IMR-90 (cell line): ENCODE measurements at regions not wholly inside any gene's neighbourhood (a gene's known extent, or its start where the extent isn't known, plus 50 kb on each side); places are given as distances from the start of the nearest gene placed in this dataset.

ENCODE experiments used
- ATAC-seq: fragments of 200-7000 bp; cut with Tn5 transposase; 2 replicates; pipeline ENCODE4 v1.9.1; 2020; ENCODE audit warnings: low read depth, mild to moderate bottlenecking, moderate library complexity
- BruUV-seq: library from RNA; stranded (reverse); fragments of 400-500 nt; replicated peaks from 2 replicates; lab custom pipeline; 2021; lab: Mats Ljungman, UMichigan
- CTCF ChIA-PET: fragments of 300-600 bp; formaldehyde crosslinking; extraction: SDS; loops from one replicate; lab custom pipeline; 2021; ENCODE audit warnings: antibody characterized with exemption; lab: Yijun Ruan, JAX
- POLR2A ChIA-PET: fragments of 300-600 bp; sonication (Branson Sonifier 250); formaldehyde crosslinking; loops from one replicate; lab custom pipeline; 2022; ENCODE audit warnings: antibody characterized with exemption; ENCODE audit not compliant: unreplicated experiment; lab: Charles Lee
- DNase-seq: peaks from one replicate; pipeline ENCODE4 v3.0.0; 2013
- H2AFZ ChIP-seq: replicated peaks from 2 replicates; pipeline ENCODE3; 2013; ENCODE audit warnings: low read length, mild to moderate bottlenecking; ENCODE audit not compliant: poor library complexity
- H2AK5ac ChIP-seq: 2 replicates; pipeline ENCODE4 v1.6.1; 2013; ENCODE audit warnings: low read depth, low read length, inconsistent platforms
- H2AK9ac ChIP-seq: replicated peaks from 2 replicates; pipeline ENCODE3; 2013; ENCODE audit warnings: mild to moderate bottlenecking, low read depth, low read length, moderate library complexity; ENCODE audit not compliant: poor library complexity
- H2BK120ac ChIP-seq: 2 replicates; pipeline ENCODE4 v1.6.1; 2013; ENCODE audit warnings: low read depth, low read length, inconsistent platforms
- H2BK15ac ChIP-seq: 3 replicates; pipeline ENCODE4 v1.6.1; 2013; ENCODE audit warnings: low read depth, low read length, inconsistent platforms
- H2BK20ac ChIP-seq: 2 replicates; pipeline ENCODE4 v1.6.1; 2013; ENCODE audit warnings: low read depth, mild to moderate bottlenecking, inconsistent platforms, low read length, moderate library complexity
- H2BK5ac ChIP-seq: 2 replicates; pipeline ENCODE4 v1.6.1; 2013; ENCODE audit warnings: mild to moderate bottlenecking, low read depth, low read length, inconsistent platforms; ENCODE audit not compliant: poor library complexity, severe bottlenecking
- H3K14ac ChIP-seq: replicated peaks from 2 replicates; pipeline ENCODE4 v1.6.1; 2013; ENCODE audit warnings: low read depth, low read length, inconsistent platforms
- H3K18ac ChIP-seq: 2 replicates; pipeline ENCODE4 v1.6.1; 2013; ENCODE audit warnings: low read depth, low read length, control low read depth
- H3K23ac ChIP-seq: 2 replicates; pipeline ENCODE4 v1.6.1; 2013; ENCODE audit warnings: low read depth, low read length, inconsistent platforms
- H3K27ac ChIP-seq: 2 replicates; pipeline ENCODE4 v1.5.1; 2013; ENCODE audit warnings: mild to moderate bottlenecking, control low read depth, low read length; ENCODE audit not compliant: insufficient read depth
- H3K27me3 ChIP-seq: 2 replicates; pipeline ENCODE4 v1.6.1; 2013; ENCODE audit warnings: low read length; ENCODE audit not compliant: control insufficient read depth, insufficient read depth
- H3K36me3 ChIP-seq: 2 replicates; pipeline ENCODE4 v1.6.1; 2013; ENCODE audit warnings: low read length, mixed read lengths; ENCODE audit not compliant: control insufficient read depth, insufficient read depth
- H3K4ac ChIP-seq: 2 replicates; pipeline ENCODE4 v1.6.1; 2013; ENCODE audit warnings: low read depth, low read length, inconsistent platforms
- H3K4me1 ChIP-seq: 2 replicates; pipeline ENCODE4 v1.6.1; 2013; ENCODE audit warnings: low read length, mixed read lengths; ENCODE audit not compliant: control insufficient read depth, insufficient read depth
- H3K4me2 ChIP-seq: 2 replicates; pipeline ENCODE4 v1.6.1; 2013; ENCODE audit warnings: low read depth, mild to moderate bottlenecking, control low read depth, low read length, moderate library complexity
- H3K4me3 ChIP-seq: 2 replicates; pipeline ENCODE4 v1.5.1; 2013; ENCODE audit warnings: low read depth, mild to moderate bottlenecking, control low read depth, low read length, moderate library complexity; ENCODE audit not compliant: insufficient read depth
- H3K56ac ChIP-seq: 2 replicates; pipeline ENCODE4 v1.6.1; 2013; ENCODE audit warnings: low read length, inconsistent platforms; ENCODE audit not compliant: insufficient read depth; ENCODE audit errors: extremely low read depth
- H3K79me1 ChIP-seq, 2 experiments: 2 replicates each; pipeline ENCODE4 v1.6.1; 2013; ENCODE audit warnings: low read length in 2 of 2, inconsistent platforms in 1 of 2, low read depth in 1 of 2
- H3K9ac ChIP-seq: 2 replicates; pipeline ENCODE4 v1.6.1; 2013; ENCODE audit warnings: low read depth, low read length, control low read depth
- H3K9me1 ChIP-seq: 2 replicates; pipeline ENCODE4 v1.6.1; 2013; ENCODE audit warnings: low read length, inconsistent platforms; ENCODE audit not compliant: insufficient read depth
- H3K9me3 ChIP-seq: 2 replicates; pipeline ENCODE4 v1.6.1; 2013; ENCODE audit warnings: low read length; ENCODE audit not compliant: control insufficient read depth, insufficient read depth
- H4K20me1 ChIP-seq: 2 replicates; pipeline ENCODE4 v1.6.1; 2013; ENCODE audit warnings: low read length, inconsistent platforms; ENCODE audit not compliant: insufficient read depth
- H4K5ac ChIP-seq: 2 replicates; pipeline ENCODE4 v1.6.1; 2013; ENCODE audit warnings: mild to moderate bottlenecking, low read depth, low read length, control low read depth
- H4K8ac ChIP-seq, 2 experiments: 2 replicates each; pipeline ENCODE4 v1.6.1; 2013; ENCODE audit warnings: low read depth in 2 of 2, low read length in 2 of 2, control low read depth in 1 of 2, inconsistent platforms in 1 of 2
- H4K91ac ChIP-seq: 2 replicates; pipeline ENCODE4 v1.6.1; 2013; ENCODE audit warnings: low read depth, low read length, inconsistent platforms; ENCODE audit not compliant: insufficient read depth
- BHLHE40 ChIP-seq: fragments of 150-350 bp; IDR thresholded peaks from 2 replicates; pipeline ENCODE4 v1.6.1; 2016; ENCODE audit warnings: mild to moderate bottlenecking, low read depth, low read length
- CEBPB ChIP-seq: IDR thresholded peaks from 2 replicates; pipeline ENCODE4 v1.6.1; 2012; ENCODE audit warnings: low read depth, low read length, improper control_type of control experiment
- CHD1 ChIP-seq: IDR thresholded peaks from 2 replicates; pipeline ENCODE4 v1.6.1; 2012; ENCODE audit warnings: low read depth, low read length, improper control_type of control experiment
- ELK1 ChIP-seq: fragments of 150-350 bp; IDR thresholded peaks from 2 replicates; pipeline ENCODE4 v1.6.1; 2016; ENCODE audit warnings: low read depth, mild to moderate bottlenecking, low read length, moderate library complexity, borderline replicate concordance
- FOS ChIP-seq: fragments of 150-350 bp; IDR thresholded peaks from 2 replicates; pipeline ENCODE4 v1.6.1; 2016; ENCODE audit warnings: low read depth, low read length
- MAFK ChIP-seq: IDR thresholded peaks from 2 replicates; pipeline ENCODE4 v1.6.1; 2012; ENCODE audit warnings: low read depth, low read length, improper control_type of control experiment
- MAZ ChIP-seq: IDR thresholded peaks from 2 replicates; pipeline ENCODE4 v1.6.1; 2012; ENCODE audit warnings: low read depth, mild to moderate bottlenecking, low read length, improper control_type of control experiment, moderate library complexity, borderline replicate concordance
- MXI1 ChIP-seq: IDR thresholded peaks from 2 replicates; pipeline ENCODE4 v1.6.1; 2012; ENCODE audit warnings: low read depth, mild to moderate bottlenecking, low read length, moderate library complexity, borderline replicate concordance
- NFE2L2 ChIP-seq: fragments of 150-350 bp; IDR thresholded peaks from 2 replicates; pipeline ENCODE4 v1.6.1; 2016; ENCODE audit warnings: low read depth, mild to moderate bottlenecking, low read length
- POLR2A ChIP-seq: IDR thresholded peaks from 2 replicates; pipeline ENCODE4 v1.6.1; 2012; ENCODE audit warnings: mild to moderate bottlenecking, low read depth, low read length
- RAD21 ChIP-seq: IDR thresholded peaks from 2 replicates; pipeline ENCODE4 v1.6.1; 2012; ENCODE audit warnings: low read length, improper control_type of control experiment
- RCOR1 ChIP-seq: IDR thresholded peaks from 2 replicates; pipeline ENCODE4 v1.6.1; 2012; ENCODE audit warnings: mild to moderate bottlenecking, low read length, improper control_type of control experiment; ENCODE audit not compliant: insufficient replicate concordance
- RFX5 ChIP-seq: IDR thresholded peaks from 2 replicates; pipeline ENCODE4 v1.8.0; 2012; ENCODE audit warnings: low read depth, mild to moderate bottlenecking, low read length, moderate library complexity
- SMC3 ChIP-seq: fragments of 150-350 bp; IDR thresholded peaks from 2 replicates; pipeline ENCODE4 v1.6.1; 2016; ENCODE audit warnings: low read depth, mild to moderate bottlenecking, antibody characterized with exemption, low read length, moderate library complexity
- USF2 ChIP-seq: fragments of 150-350 bp; IDR thresholded peaks from 2 replicates; pipeline ENCODE4 v1.6.1; 2017; ENCODE audit warnings: mild to moderate bottlenecking, antibody characterized with exemption, low read length, low read depth
- WGBS, 2 experiments: methylation state at CpG; one replicate each; pipeline versions ENCODE4 v1.1.5 to v1.1.7; 2013; ENCODE audit warnings: missing lambda C conversion rate in 2 of 2; ENCODE audit not compliant: insufficient read length in 1 of 2; ENCODE audit errors: extremely low coverage in 2 of 2; 5-methylcytosine and 5-hydroxymethylcytosine counted together
- dilution Hi-C: fragments of 300-500 bp; cut with HindIII; formaldehyde crosslinking; loops from one replicate; pipeline ENCODE4 v1.14.3; 2018; ENCODE audit warnings: low sequenced_read_pairs; ENCODE audit not compliant: unreplicated experiment
- in situ Hi-C: fragments of 300-500 bp; cut with MboI; formaldehyde crosslinking; loops from 3 replicates; pipeline ENCODE4 v1.14.3; 2019; ENCODE audit warnings: low sequenced_read_pairs, inconsistent platforms, mixed read lengths
- intact Hi-C: fragments of 100-400 bp; cut with micrococcal nuclease; formaldehyde crosslinking; loops from 2 replicates; pipeline ENCODE4 v1.10.0; 2022
- TF ChIP-seq, protein P1 (sequence below): conservative IDR thresholded peaks from 2 replicates; pipeline ENCODE4 v1.5.1; 2012; ENCODE audit warnings: mild to moderate bottlenecking, low read depth, low read length, improper control_type of control experiment

DNA sequence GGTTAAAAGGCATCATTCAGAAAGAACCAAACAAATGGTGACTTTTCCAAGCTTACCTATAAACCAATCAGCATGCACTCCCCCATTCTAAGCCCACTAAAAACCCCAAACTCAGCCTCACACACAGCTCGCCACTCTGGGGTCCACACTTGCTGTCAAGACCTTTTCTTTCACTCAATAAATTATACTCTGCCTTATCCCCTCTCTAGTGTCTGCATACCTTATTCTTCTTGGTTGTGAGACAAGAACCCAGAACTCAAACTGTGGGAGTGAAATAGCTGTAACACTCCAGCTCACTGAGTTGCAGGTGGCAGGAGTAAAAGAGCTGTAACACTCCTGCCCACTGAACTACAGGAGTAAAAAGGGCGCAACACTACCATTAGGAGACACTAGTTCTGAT lies 559.0 kb downstream of the TBC1D4 start:
- dilution Hi-C loops: no loop called here
- H3K27ac ChIP-seq: no peak overlapping the region
- no peak overlapping the region for H3K4me3 ChIP-seq
- H3K9me3 ChIP-seq: no peaks in the 10 kb centered on the region
- ChIA-PET CTCF (interaction anchor here (0.6 kb wide), 1 partner anchor 27 kb away, joined by 8 read pairs; no protein-coding TSS in a partner anchor), POLR2A (interaction anchor here (0.6 kb wide), 1 partner anchor 32 kb away, joined by 13 read pairs; no protein-coding TSS in a partner anchor)
- no peak overlapping the region for H4K5ac ChIP-seq
- no CpG with 5 or more reads among the region's 2 CpGs for WGBS, 2 experiments
- H3K23ac ChIP-seq: no peak overlapping the region
- no peaks in the 10 kb centered on the region for H3K4me1 ChIP-seq
- no peak for ATAC-seq
- H3K9me1 ChIP-seq: no peaks in the 10 kb centered on the region
- no peaks in the 10 kb centered on the region for H3K79me1 ChIP-seq
- no peak overlapping the region for H2AK9ac ChIP-seq
- in situ Hi-C loops: no loop called here
- no peaks in the 10 kb centered on the region for H3K36me3 ChIP-seq
- DNase-seq: no peak
- no peak overlapping the region for H3K18ac ChIP-seq
- H3K4ac ChIP-seq: no peak overlapping the region
- H2AK5ac ChIP-seq: no peak overlapping the region
- H3K56ac ChIP-seq: no peak overlapping the region
- H2BK15ac ChIP-seq: no peak overlapping the region
- H2AFZ ChIP-seq: no peak overlapping the region
- no peaks in the 10 kb centered on the region for H4K20me1 ChIP-seq
- no peak overlapping the region for H3K9ac ChIP-seq
- TF ChIP-seq MAZ (no peak), ELK1 (no peak), MAFK (no peak), BHLHE40 (no peak), FOS (no peak), USF2 (no peak), SMC3 (no peak), CEBPB (no peak), RAD21 (no peak), NFE2L2 (no peak), RCOR1 (no peak), CHD1 (no peak), MXI1 (no peak), POLR2A (no peak), RFX5 (no peak)
- TF ChIP-seq, protein P1, sequence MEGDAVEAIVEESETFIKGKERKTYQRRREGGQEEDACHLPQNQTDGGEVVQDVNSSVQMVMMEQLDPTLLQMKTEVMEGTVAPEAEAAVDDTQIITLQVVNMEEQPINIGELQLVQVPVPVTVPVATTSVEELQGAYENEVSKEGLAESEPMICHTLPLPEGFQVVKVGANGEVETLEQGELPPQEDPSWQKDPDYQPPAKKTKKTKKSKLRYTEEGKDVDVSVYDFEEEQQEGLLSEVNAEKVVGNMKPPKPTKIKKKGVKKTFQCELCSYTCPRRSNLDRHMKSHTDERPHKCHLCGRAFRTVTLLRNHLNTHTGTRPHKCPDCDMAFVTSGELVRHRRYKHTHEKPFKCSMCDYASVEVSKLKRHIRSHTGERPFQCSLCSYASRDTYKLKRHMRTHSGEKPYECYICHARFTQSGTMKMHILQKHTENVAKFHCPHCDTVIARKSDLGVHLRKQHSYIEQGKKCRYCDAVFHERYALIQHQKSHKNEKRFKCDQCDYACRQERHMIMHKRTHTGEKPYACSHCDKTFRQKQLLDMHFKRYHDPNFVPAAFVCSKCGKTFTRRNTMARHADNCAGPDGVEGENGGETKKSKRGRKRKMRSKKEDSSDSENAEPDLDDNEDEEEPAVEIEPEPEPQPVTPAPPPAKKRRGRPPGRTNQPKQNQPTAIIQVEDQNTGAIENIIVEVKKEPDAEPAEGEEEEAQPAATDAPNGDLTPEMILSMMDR: no peak
- intact Hi-C loops: no loop called here
- no peak overlapping the region for H4K91ac ChIP-seq
- no peak overlapping the region for H4K8ac ChIP-seq
- no peaks in the 10 kb centered on the region for H3K27me3 ChIP-seq
- no peak overlapping the region for H2BK120ac ChIP-seq
- H2BK20ac ChIP-seq: no peak overlapping the region
- H3K14ac ChIP-seq: no peak overlapping the region
- H2BK5ac ChIP-seq: no peak overlapping the region
- H3K4me2 ChIP-seq: no peak overlapping the region
- BruUV-seq: no TSS peak
